IMR-90 (cell line): ENCODE measurements at regions not wholly inside any gene's neighbourhood (a gene's known extent, or its start where the extent isn't known, plus 50 kb on each side); places are given as distances from the start of the nearest gene placed in this dataset.

ENCODE experiments used
- ATAC-seq: fragments of 200-7000 bp; cut with Tn5 transposase; 2 replicates; pipeline ENCODE4 v1.9.1; 2020; ENCODE audit warnings: low read depth, mild to moderate bottlenecking, moderate library complexity
- BruUV-seq: library from RNA; stranded (reverse); fragments of 400-500 nt; replicated peaks from 2 replicates; lab custom pipeline; 2021; lab: Mats Ljungman, UMichigan
- CTCF ChIA-PET: fragments of 300-600 bp; formaldehyde crosslinking; extraction: SDS; loops from one replicate; lab custom pipeline; 2021; ENCODE audit warnings: antibody characterized with exemption; lab: Yijun Ruan, JAX
- POLR2A ChIA-PET: fragments of 300-600 bp; sonication (Branson Sonifier 250); formaldehyde crosslinking; loops from one replicate; lab custom pipeline; 2022; ENCODE audit warnings: antibody characterized with exemption; ENCODE audit not compliant: unreplicated experiment; lab: Charles Lee
- DNase-seq: peaks from one replicate; pipeline ENCODE4 v3.0.0; 2013
- H2AFZ ChIP-seq: replicated peaks from 2 replicates; pipeline ENCODE3; 2013; ENCODE audit warnings: low read length, mild to moderate bottlenecking; ENCODE audit not compliant: poor library complexity
- H2AK5ac ChIP-seq: 2 replicates; pipeline ENCODE4 v1.6.1; 2013; ENCODE audit warnings: low read depth, low read length, inconsistent platforms
- H2AK9ac ChIP-seq: replicated peaks from 2 replicates; pipeline ENCODE3; 2013; ENCODE audit warnings: mild to moderate bottlenecking, low read depth, low read length, moderate library complexity; ENCODE audit not compliant: poor library complexity
- H2BK120ac ChIP-seq: 2 replicates; pipeline ENCODE4 v1.6.1; 2013; ENCODE audit warnings: low read depth, low read length, inconsistent platforms
- H2BK15ac ChIP-seq: 3 replicates; pipeline ENCODE4 v1.6.1; 2013; ENCODE audit warnings: low read depth, low read length, inconsistent platforms
- H2BK20ac ChIP-seq: 2 replicates; pipeline ENCODE4 v1.6.1; 2013; ENCODE audit warnings: low read depth, mild to moderate bottlenecking, inconsistent platforms, low read length, moderate library complexity
- H2BK5ac ChIP-seq: 2 replicates; pipeline ENCODE4 v1.6.1; 2013; ENCODE audit warnings: mild to moderate bottlenecking, low read depth, low read length, inconsistent platforms; ENCODE audit not compliant: poor library complexity, severe bottlenecking
- H3K14ac ChIP-seq: replicated peaks from 2 replicates; pipeline ENCODE4 v1.6.1; 2013; ENCODE audit warnings: low read depth, low read length, inconsistent platforms
- H3K18ac ChIP-seq: 2 replicates; pipeline ENCODE4 v1.6.1; 2013; ENCODE audit warnings: low read depth, low read length, control low read depth
- H3K23ac ChIP-seq: 2 replicates; pipeline ENCODE4 v1.6.1; 2013; ENCODE audit warnings: low read depth, low read length, inconsistent platforms
- H3K27ac ChIP-seq: 2 replicates; pipeline ENCODE4 v1.5.1; 2013; ENCODE audit warnings: mild to moderate bottlenecking, control low read depth, low read length; ENCODE audit not compliant: insufficient read depth
- H3K27me3 ChIP-seq: 2 replicates; pipeline ENCODE4 v1.6.1; 2013; ENCODE audit warnings: low read length; ENCODE audit not compliant: control insufficient read depth, insufficient read depth
- H3K36me3 ChIP-seq: 2 replicates; pipeline ENCODE4 v1.6.1; 2013; ENCODE audit warnings: low read length, mixed read lengths; ENCODE audit not compliant: control insufficient read depth, insufficient read depth
- H3K4ac ChIP-seq: 2 replicates; pipeline ENCODE4 v1.6.1; 2013; ENCODE audit warnings: low read depth, low read length, inconsistent platforms
- H3K4me1 ChIP-seq: 2 replicates; pipeline ENCODE4 v1.6.1; 2013; ENCODE audit warnings: low read length, mixed read lengths; ENCODE audit not compliant: control insufficient read depth, insufficient read depth
- H3K4me2 ChIP-seq: 2 replicates; pipeline ENCODE4 v1.6.1; 2013; ENCODE audit warnings: low read depth, mild to moderate bottlenecking, control low read depth, low read length, moderate library complexity
- H3K4me3 ChIP-seq: 2 replicates; pipeline ENCODE4 v1.5.1; 2013; ENCODE audit warnings: low read depth, mild to moderate bottlenecking, control low read depth, low read length, moderate library complexity; ENCODE audit not compliant: insufficient read depth
- H3K56ac ChIP-seq: 2 replicates; pipeline ENCODE4 v1.6.1; 2013; ENCODE audit warnings: low read length, inconsistent platforms; ENCODE audit not compliant: insufficient read depth; ENCODE audit errors: extremely low read depth
- H3K79me1 ChIP-seq, 2 experiments: 2 replicates each; pipeline ENCODE4 v1.6.1; 2013; ENCODE audit warnings: low read length in 2 of 2, inconsistent platforms in 1 of 2, low read depth in 1 of 2
- H3K9ac ChIP-seq: 2 replicates; pipeline ENCODE4 v1.6.1; 2013; ENCODE audit warnings: low read depth, low read length, control low read depth
- H3K9me1 ChIP-seq: 2 replicates; pipeline ENCODE4 v1.6.1; 2013; ENCODE audit warnings: low read length, inconsistent platforms; ENCODE audit not compliant: insufficient read depth
- H3K9me3 ChIP-seq: 2 replicates; pipeline ENCODE4 v1.6.1; 2013; ENCODE audit warnings: low read length; ENCODE audit not compliant: control insufficient read depth, insufficient read depth
- H4K20me1 ChIP-seq: 2 replicates; pipeline ENCODE4 v1.6.1; 2013; ENCODE audit warnings: low read length, inconsistent platforms; ENCODE audit not compliant: insufficient read depth
- H4K5ac ChIP-seq: 2 replicates; pipeline ENCODE4 v1.6.1; 2013; ENCODE audit warnings: mild to moderate bottlenecking, low read depth, low read length, control low read depth
- H4K8ac ChIP-seq, 2 experiments: 2 replicates each; pipeline ENCODE4 v1.6.1; 2013; ENCODE audit warnings: low read depth in 2 of 2, low read length in 2 of 2, control low read depth in 1 of 2, inconsistent platforms in 1 of 2
- H4K91ac ChIP-seq: 2 replicates; pipeline ENCODE4 v1.6.1; 2013; ENCODE audit warnings: low read depth, low read length, inconsistent platforms; ENCODE audit not compliant: insufficient read depth
- BHLHE40 ChIP-seq: fragments of 150-350 bp; IDR thresholded peaks from 2 replicates; pipeline ENCODE4 v1.6.1; 2016; ENCODE audit warnings: mild to moderate bottlenecking, low read depth, low read length
- CEBPB ChIP-seq: IDR thresholded peaks from 2 replicates; pipeline ENCODE4 v1.6.1; 2012; ENCODE audit warnings: low read depth, low read length, improper control_type of control experiment
- CHD1 ChIP-seq: IDR thresholded peaks from 2 replicates; pipeline ENCODE4 v1.6.1; 2012; ENCODE audit warnings: low read depth, low read length, improper control_type of control experiment
- CTCF ChIP-seq: conservative IDR thresholded peaks from 2 replicates; pipeline ENCODE4 v1.5.1; 2012; ENCODE audit warnings: mild to moderate bottlenecking, low read depth, low read length, improper control_type of control experiment
- ELK1 ChIP-seq: fragments of 150-350 bp; IDR thresholded peaks from 2 replicates; pipeline ENCODE4 v1.6.1; 2016; ENCODE audit warnings: low read depth, mild to moderate bottlenecking, low read length, moderate library complexity, borderline replicate concordance
- FOS ChIP-seq: fragments of 150-350 bp; IDR thresholded peaks from 2 replicates; pipeline ENCODE4 v1.6.1; 2016; ENCODE audit warnings: low read depth, low read length
- MAFK ChIP-seq: IDR thresholded peaks from 2 replicates; pipeline ENCODE4 v1.6.1; 2012; ENCODE audit warnings: low read depth, low read length, improper control_type of control experiment
- MAZ ChIP-seq: IDR thresholded peaks from 2 replicates; pipeline ENCODE4 v1.6.1; 2012; ENCODE audit warnings: low read depth, mild to moderate bottlenecking, low read length, improper control_type of control experiment, moderate library complexity, borderline replicate concordance
- MXI1 ChIP-seq: IDR thresholded peaks from 2 replicates; pipeline ENCODE4 v1.6.1; 2012; ENCODE audit warnings: low read depth, mild to moderate bottlenecking, low read length, moderate library complexity, borderline replicate concordance
- NFE2L2 ChIP-seq: fragments of 150-350 bp; IDR thresholded peaks from 2 replicates; pipeline ENCODE4 v1.6.1; 2016; ENCODE audit warnings: low read depth, mild to moderate bottlenecking, low read length
- POLR2A ChIP-seq: IDR thresholded peaks from 2 replicates; pipeline ENCODE4 v1.6.1; 2012; ENCODE audit warnings: mild to moderate bottlenecking, low read depth, low read length
- RAD21 ChIP-seq: IDR thresholded peaks from 2 replicates; pipeline ENCODE4 v1.6.1; 2012; ENCODE audit warnings: low read length, improper control_type of control experiment
- RCOR1 ChIP-seq: IDR thresholded peaks from 2 replicates; pipeline ENCODE4 v1.6.1; 2012; ENCODE audit warnings: mild to moderate bottlenecking, low read length, improper control_type of control experiment; ENCODE audit not compliant: insufficient replicate concordance
- RFX5 ChIP-seq: IDR thresholded peaks from 2 replicates; pipeline ENCODE4 v1.8.0; 2012; ENCODE audit warnings: low read depth, mild to moderate bottlenecking, low read length, moderate library complexity
- SMC3 ChIP-seq: fragments of 150-350 bp; IDR thresholded peaks from 2 replicates; pipeline ENCODE4 v1.6.1; 2016; ENCODE audit warnings: low read depth, mild to moderate bottlenecking, antibody characterized with exemption, low read length, moderate library complexity
- USF2 ChIP-seq: fragments of 150-350 bp; IDR thresholded peaks from 2 replicates; pipeline ENCODE4 v1.6.1; 2017; ENCODE audit warnings: mild to moderate bottlenecking, antibody characterized with exemption, low read length, low read depth
- WGBS, 2 experiments: methylation state at CpG; one replicate each; pipeline versions ENCODE4 v1.1.5 to v1.1.7; 2013; ENCODE audit warnings: missing lambda C conversion rate in 2 of 2; ENCODE audit not compliant: insufficient read length in 1 of 2; ENCODE audit errors: extremely low coverage in 2 of 2; 5-methylcytosine and 5-hydroxymethylcytosine counted together
- dilution Hi-C: fragments of 300-500 bp; cut with HindIII; formaldehyde crosslinking; loops from one replicate; pipeline ENCODE4 v1.14.3; 2018; ENCODE audit warnings: low sequenced_read_pairs; ENCODE audit not compliant: unreplicated experiment
- in situ Hi-C: fragments of 300-500 bp; cut with MboI; formaldehyde crosslinking; loops from 3 replicates; pipeline ENCODE4 v1.14.3; 2019; ENCODE audit warnings: low sequenced_read_pairs, inconsistent platforms, mixed read lengths
- intact Hi-C: fragments of 100-400 bp; cut with micrococcal nuclease; formaldehyde crosslinking; loops from 2 replicates; pipeline ENCODE4 v1.10.0; 2022

- H4K91ac ChIP-seq: no peak overlapping the region
- no peak overlapping the region for H2BK20ac ChIP-seq
- H3K27ac ChIP-seq: no peak overlapping the region
- no peak overlapping the region for H3K56ac ChIP-seq
- H3K4me2 ChIP-seq: no peak overlapping the region
- no TSS peak for BruUV-seq
- no peak overlapping the region for H4K8ac ChIP-seq
- ChIA-PET CTCF (interaction anchor here (0.6 kb wide), 1 partner anchor 90 kb away, joined by 3 read pairs; no protein-coding TSS in a partner anchor), POLR2A (no interaction called here)
- no peak overlapping the region for H3K23ac ChIP-seq
- H2AK9ac ChIP-seq: no peak overlapping the region
- no peak overlapping the region for H3K14ac ChIP-seq
- H3K79me1 ChIP-seq: no peaks in the 10 kb centered on the region; a peak in 1 of 4 replicates
- H3K27me3 ChIP-seq: peaks cover 6% of the 10 kb centered on the region; the same call in 1 of the 2 replicates
- no peaks in the 10 kb centered on the region for H3K9me3 ChIP-seq
- intact Hi-C loops: no loop called here
- ATAC-seq (no peak), DNase-seq (no peak)
- dilution Hi-C loops: no loop called here
- in situ Hi-C loops: no loop called here
- H2BK5ac ChIP-seq: no peak overlapping the region
- H2AK5ac ChIP-seq: no peak overlapping the region
- no peak for TF ChIP-seq BHLHE40
- no peak for TF ChIP-seq POLR2A
- no peak for TF ChIP-seq SMC3
- no peak for TF ChIP-seq USF2
- TF ChIP-seq RFX5: no peak
- no peak for TF ChIP-seq CHD1
- no peak for TF ChIP-seq CEBPB
- TF ChIP-seq RAD21: no peak
- TF ChIP-seq NFE2L2: no peak
- TF ChIP-seq CTCF: no peak
- no peak for TF ChIP-seq RCOR1
- no peak for TF ChIP-seq MXI1
- no peak for TF ChIP-seq FOS
- TF ChIP-seq MAZ: no peak
- no peak for TF ChIP-seq MAFK
- no peak for TF ChIP-seq ELK1
- 75% methylated on average over 5 of the region's 6 CpGs; no CpG with 5 or more reads in 1 of the 2 experiments for WGBS, 2 experiments
- H3K9me1 ChIP-seq: peaks cover 8% of the 10 kb centered on the region
- H3K9ac ChIP-seq: no peak overlapping the region
- no peak overlapping the region for H3K4ac ChIP-seq
- H2BK15ac ChIP-seq: no peak overlapping the region
- no peak overlapping the region for H2BK120ac ChIP-seq
- H3K4me1 ChIP-seq: peaks cover 3% of the 10 kb centered on the region
- H3K36me3 ChIP-seq: no peaks in the 10 kb centered on the region
- no peak overlapping the region for H3K4me3 ChIP-seq
- H3K18ac ChIP-seq: no peak overlapping the region
- H4K5ac ChIP-seq: no peak overlapping the region
- no peaks in the 10 kb centered on the region for H4K20me1 ChIP-seq
- no peak overlapping the region for H2AFZ ChIP-seq
Measured at GRCh38 chr16:17559394-17559793, 88.6 kb upstream of the XYLT1 start.
